CD4-positive, alpha-beta T cell treated with Interleukin-12 subunit alpha and Interleukin-12 subunit beta, for 1 hour (primary cell): ENCODE measurements at regions not wholly inside any gene's neighbourhood (a gene's known extent, or its start where the extent isn't known, plus 50 kb on each side); places are given as distances from the start of the nearest gene placed in this dataset.

Experiments used
- DNase-seq: peaks from one replicate; pipeline ENCODE4 v3.0.0-alpha.2; 2020

GRCh38 chr5:4356201-4356600 lies 760.6 kb downstream of the IRX1 start:
- no peak for DNase-seq

- DNase-seq, result no peak
Measured at GRCh38 chr5:4359847-4360246, 764.2 kb downstream of the IRX1 start.

- no peak for DNase-seq
Measured at GRCh38 chr5:4361753-4362152, 766.1 kb downstream of the IRX1 start.

- DNase-seq, result no peak
Measured at GRCh38 chr5:4362411-4362810, 766.8 kb downstream of the IRX1 start.

- DNase-seq, result no peak
Measured at GRCh38 chr5:4363045-4363444, 767.4 kb downstream of the IRX1 start.

GRCh38 chr5:4366628-4367027 lies 771.0 kb downstream of the IRX1 start:
- no peak for DNase-seq

- DNase-seq, result no peak
Measured at GRCh38 chr5:4370218-4370617, 769.9 kb upstream of the ADAMTS16 start.

GRCh38 chr5:4372481-4372880 lies 767.6 kb upstream of the ADAMTS16 start:
- DNase-seq, result no peak

- no peak for DNase-seq
Measured at GRCh38 chr5:4373051-4373820, 766.9 kb upstream of the ADAMTS16 start.

- DNase-seq, result no peak
Measured at GRCh38 chr5:4374866-4375265, 765.3 kb upstream of the ADAMTS16 start.

GRCh38 chr5:4375640-4376039 lies 764.5 kb upstream of the ADAMTS16 start:
- no peak for DNase-seq

GRCh38 chr5:4383102-4383501 lies 757.0 kb upstream of the ADAMTS16 start:
- no peak for DNase-seq

- DNase-seq, result no peak
Measured at GRCh38 chr5:4383518-4384198, 756.5 kb upstream of the ADAMTS16 start.

- no peak for DNase-seq
Measured at GRCh38 chr5:4384649-4385048, 755.5 kb upstream of the ADAMTS16 start.

GRCh38 chr5:4386152-4386551 lies 754.0 kb upstream of the ADAMTS16 start:
- DNase-seq, result no peak

- no peak for DNase-seq
Measured at GRCh38 chr5:4387290-4387689, 752.8 kb upstream of the ADAMTS16 start.

- DNase-seq, result no peak
Measured at GRCh38 chr5:4395752-4396151, 744.4 kb upstream of the ADAMTS16 start.

- DNase-seq, result no peak
Measured at GRCh38 chr5:4405614-4406219, 734.4 kb upstream of the ADAMTS16 start.

GRCh38 chr5:4410151-4410550 lies 730.0 kb upstream of the ADAMTS16 start:
- DNase-seq, result no peak

- DNase-seq, result no peak
Measured at GRCh38 chr5:4411664-4412063, 728.5 kb upstream of the ADAMTS16 start.

GRCh38 chr5:4413996-4414395 lies 726.1 kb upstream of the ADAMTS16 start:
- no peak for DNase-seq

GRCh38 chr5:4418084-4418483 lies 722.0 kb upstream of the ADAMTS16 start:
- DNase-seq, result no peak

GRCh38 chr5:4419281-4419680 lies 720.8 kb upstream of the ADAMTS16 start:
- no peak for DNase-seq

GRCh38 chr5:4420177-4420576 lies 720.0 kb upstream of the ADAMTS16 start:
- no peak for DNase-seq
